ENCODE measurements at regions not wholly inside any gene's neighbourhood (a gene's known extent, or its start where the extent isn't known, plus 50 kb on each side); places are given as distances from the start of the nearest gene placed in this dataset.

DNA sequence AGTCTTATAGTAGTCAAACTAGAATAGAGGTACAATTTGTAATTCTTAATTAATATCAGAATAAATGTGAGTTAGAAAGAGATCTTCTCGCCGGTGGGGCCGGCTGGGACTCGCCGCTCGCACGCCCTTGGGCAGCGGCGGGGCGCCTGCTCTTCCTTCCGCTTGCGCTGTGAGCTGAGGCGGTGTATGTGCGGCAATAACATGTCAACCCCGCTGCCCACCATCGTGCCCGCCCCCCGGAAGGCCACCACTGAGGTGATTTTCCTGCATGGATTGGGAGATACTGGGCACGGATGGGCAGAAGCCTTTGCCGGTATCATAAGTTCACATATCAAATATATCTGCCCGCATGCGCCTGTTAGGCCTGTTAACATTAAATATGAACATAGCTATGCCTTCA is 123.7 kb upstream of the OGFRL1 start:
- no peaks in the 10 kb centered on the region for H3F3A ChIP-seq (ENCODE audit: insufficient read depth, low read length)
- no peak overlapping the region for H2AFZ ChIP-seq (ENCODE audit: low read length)
- H3K4me3 ChIP-seq (ENCODE audit: low read length) = no peak overlapping the region
- no peak overlapping the region for H3K27ac ChIP-seq (ENCODE audit: low read length)
- no peaks in the 10 kb centered on the region for H3K9me2 ChIP-seq (replicated peaks; ENCODE audit: insufficient read depth, low read length)
- H3K36me3 ChIP-seq (replicated peaks; ENCODE audit: insufficient read depth, low read length) = no peaks in the 10 kb centered on the region
- H3K4me2 ChIP-seq (ENCODE audit: low read depth, low read length) = no peak overlapping the region
- H3K4me1 ChIP-seq (ENCODE audit: low read length) = no peaks in the 10 kb centered on the region
- H3K27me3 ChIP-seq (replicated peaks; ENCODE audit: insufficient read depth, low read length) = no peaks in the 10 kb centered on the region
- no peak for DNase-seq
- no peaks in the 10 kb centered on the region for H4K20me1 ChIP-seq (ENCODE audit: insufficient read depth, low read length)
- TF ChIP-seq EZH2 (optimal IDR thresholded peaks at IDR 0.05; ENCODE audit: low read depth, low read length) = no peak
- TF ChIP-seq EZH2phosphoT487 (IDR thresholded peaks at IDR 0.05; ENCODE audit: low read length) = no peak
- no peak for TF ChIP-seq CTCF (IDR thresholded peaks at IDR 0.05; ENCODE audit: low read length)
- H3K9me3 ChIP-seq (replicated peaks; ENCODE audit: insufficient read depth, low read length) = no peaks in the 10 kb centered on the region
- H3K9ac ChIP-seq (ENCODE audit: low read length) = no peak overlapping the region
- no peaks in the 10 kb centered on the region for H3K79me2 ChIP-seq (ENCODE audit: low read length)

GRCh38 chr6:71168233-71168765 is 120.3 kb upstream of the OGFRL1 start:
- no peaks in the 10 kb centered on the region for H3K27me3 ChIP-seq (replicated peaks; ENCODE audit: insufficient read depth, low read length)
- H3K79me2 ChIP-seq (ENCODE audit: low read length) = no peaks in the 10 kb centered on the region
- no peaks in the 10 kb centered on the region for H3F3A ChIP-seq (ENCODE audit: insufficient read depth, low read length)
- H2AFZ ChIP-seq (ENCODE audit: low read length) = no peak overlapping the region
- no peak overlapping the region for H3K27ac ChIP-seq (ENCODE audit: low read length)
- no peak overlapping the region for H3K4me2 ChIP-seq (ENCODE audit: low read depth, low read length)
- H3K9me2 ChIP-seq (replicated peaks; ENCODE audit: insufficient read depth, low read length) = no peaks in the 10 kb centered on the region
- H3K36me3 ChIP-seq (replicated peaks; ENCODE audit: insufficient read depth, low read length) = no peaks in the 10 kb centered on the region
- H4K20me1 ChIP-seq (ENCODE audit: insufficient read depth, low read length) = no peaks in the 10 kb centered on the region
- no peak overlapping the region for H3K4me3 ChIP-seq (ENCODE audit: low read length)
- no peaks in the 10 kb centered on the region for H3K9me3 ChIP-seq (replicated peaks; ENCODE audit: insufficient read depth, low read length)
- H3K4me1 ChIP-seq (ENCODE audit: low read length) = no peaks in the 10 kb centered on the region
- TF ChIP-seq EZH2 (optimal IDR thresholded peaks at IDR 0.05; ENCODE audit: low read depth, low read length) = no peak
- TF ChIP-seq CTCF (IDR thresholded peaks at IDR 0.05; ENCODE audit: low read length) = no peak
- TF ChIP-seq EZH2phosphoT487 (IDR thresholded peaks at IDR 0.05; ENCODE audit: low read length) = no peak
- no peak for DNase-seq
- H3K9ac ChIP-seq (ENCODE audit: low read length) = no peak overlapping the region

DNA sequence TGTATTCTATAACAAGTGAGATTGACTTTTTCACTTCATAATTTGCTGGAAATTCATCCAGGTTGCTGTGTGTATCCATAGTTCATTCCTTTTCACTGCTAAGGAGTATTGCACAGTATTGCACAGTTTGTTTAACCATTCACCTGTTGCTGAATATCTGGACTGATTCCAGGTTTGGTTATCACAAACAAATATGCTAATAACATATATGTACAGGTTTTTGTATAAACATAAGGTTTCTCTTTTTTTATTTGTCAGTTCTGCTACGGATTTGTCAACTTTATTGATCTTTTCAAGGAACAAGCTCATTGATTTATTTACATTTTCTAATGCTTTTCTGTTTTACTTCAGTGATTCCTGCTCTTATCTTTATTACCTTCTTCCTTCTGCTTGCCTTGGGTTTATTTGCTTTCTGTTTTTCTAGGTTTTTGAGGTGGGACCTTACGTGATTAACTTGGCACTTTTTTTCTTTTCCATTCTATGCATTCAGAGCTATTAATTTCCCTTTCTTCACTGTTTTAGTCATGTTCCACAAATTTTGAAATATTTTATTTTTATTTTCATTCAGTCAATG is 117.0 kb upstream of the OGFRL1 start:
- no peak overlapping the region for H3K4me2 ChIP-seq (ENCODE audit: low read depth, low read length)
- H3K79me2 ChIP-seq (ENCODE audit: low read length) = no peaks in the 10 kb centered on the region
- H3K9me3 ChIP-seq (replicated peaks; ENCODE audit: insufficient read depth, low read length) = no peaks in the 10 kb centered on the region
- DNase-seq = no peak
- no peak overlapping the region for H3K4me3 ChIP-seq (ENCODE audit: low read length)
- no peak overlapping the region for H3K27ac ChIP-seq (ENCODE audit: low read length)
- no peaks in the 10 kb centered on the region for H3K27me3 ChIP-seq (replicated peaks; ENCODE audit: insufficient read depth, low read length)
- H3K4me1 ChIP-seq (ENCODE audit: low read length) = no peaks in the 10 kb centered on the region
- no peaks in the 10 kb centered on the region for H3K9me2 ChIP-seq (replicated peaks; ENCODE audit: insufficient read depth, low read length)
- TF ChIP-seq EZH2 (optimal IDR thresholded peaks at IDR 0.05; ENCODE audit: low read depth, low read length) (no peak), EZH2phosphoT487 (IDR thresholded peaks at IDR 0.05; ENCODE audit: low read length) (no peak), CTCF (IDR thresholded peaks at IDR 0.05; ENCODE audit: low read length) (no peak)
- no peaks in the 10 kb centered on the region for H4K20me1 ChIP-seq (ENCODE audit: insufficient read depth, low read length)
- no peaks in the 10 kb centered on the region for H3K36me3 ChIP-seq (replicated peaks; ENCODE audit: insufficient read depth, low read length)
- no peak overlapping the region for H3K9ac ChIP-seq (ENCODE audit: low read length)
- no peaks in the 10 kb centered on the region for H3F3A ChIP-seq (ENCODE audit: insufficient read depth, low read length)
- H2AFZ ChIP-seq (ENCODE audit: low read length) = no peak overlapping the region

Data from MM.1S (cell line).